Smooth muscle cell (in vitro differentiated cells): ENCODE measurements at regions not wholly inside any gene's neighbourhood (a gene's known extent, or its start where the extent isn't known, plus 50 kb on each side); places are given as distances from the start of the nearest gene placed in this dataset.

Experiments
- DNase-seq: peaks from one replicate; lab custom pipeline; 2025; ENCODE audit not compliant: unreplicated experiment; lab: John Stamatoyannopoulos, UW
- H2AFZ ChIP-seq: fragments of 200-600 bp; sonication (generic); 2 replicates; pipeline ENCODE4 v1.6.0; 2016; ENCODE audit warnings: antibody characterized with exemption, low read depth, mild to moderate bottlenecking
- H3F3A ChIP-seq: fragments of 200-600 bp; sonication (generic); 2 replicates; pipeline ENCODE4 v1.6.0; 2017; ENCODE audit warnings: antibody characterized with exemption, low read depth
- H3K27ac ChIP-seq: fragments of 200-600 bp; sonication (generic); 2 replicates; pipeline ENCODE4 v1.5.1; 2016; ENCODE audit warnings: low read depth, mild to moderate bottlenecking
- H3K27me3 ChIP-seq: fragments of 200-600 bp; sonication (generic); 2 replicates; pipeline ENCODE4 v1.6.1; 2016; ENCODE audit warnings: low read depth, mild to moderate bottlenecking
- H3K36me3 ChIP-seq: fragments of 200-600 bp; sonication (generic); 2 replicates; pipeline ENCODE4 v1.5.1; 2016; ENCODE audit warnings: low read depth
- H3K4me1 ChIP-seq: fragments of 200-600 bp; sonication (generic); 2 replicates; pipeline ENCODE4 v1.5.1; 2016; ENCODE audit warnings: low read depth
- H3K4me2 ChIP-seq: fragments of 200-600 bp; sonication (generic); 2 replicates; pipeline ENCODE4 v1.6.0; 2016; ENCODE audit warnings: mild to moderate bottlenecking
- H3K4me3 ChIP-seq: fragments of 200-600 bp; sonication (generic); 2 replicates; pipeline ENCODE4 v1.5.1; 2016; ENCODE audit warnings: mild to moderate bottlenecking
- H3K79me2 ChIP-seq: fragments of 200-600 bp; sonication (generic); 2 replicates; pipeline ENCODE4 v1.6.0; 2016; ENCODE audit warnings: low read depth, mild to moderate bottlenecking
- H3K9ac ChIP-seq: fragments of 200-600 bp; sonication (generic); 2 replicates; pipeline ENCODE4 v1.6.0; 2016; ENCODE audit warnings: low read depth
- H3K9me3 ChIP-seq: fragments of 200-600 bp; sonication (generic); replicated peaks from 2 replicates; pipeline ENCODE4 v1.5.1; 2016; ENCODE audit warnings: low read depth
- H4K20me1 ChIP-seq: fragments of 200-600 bp; sonication (generic); 2 replicates; pipeline ENCODE4 v1.6.0; 2016; ENCODE audit warnings: low read depth
- WGBS: methylation state at CpG from one replicate; pipeline ENCODE4 v1.1.7; 2016; ENCODE audit warnings: low lambda C conversion rate; 5-methylcytosine and 5-hydroxymethylcytosine counted together
- TF ChIP-seq, protein P1 (sequence below): fragments of 200-600 bp; sonication (generic); IDR thresholded peaks from 2 replicates; pipeline ENCODE4 v1.5.1; 2017; ENCODE audit warnings: borderline replicate concordance, mild to moderate bottlenecking, antibody characterized with exemption; ENCODE audit not compliant: insufficient read depth, poor library complexity, severe bottlenecking

- H3K27me3 ChIP-seq: no peaks in the 10 kb centered on the region
- H3F3A ChIP-seq: peaks cover 5% of the 10 kb centered on the region
- H3K4me1 ChIP-seq: peaks cover 7% of the 10 kb centered on the region
- no peaks in the 10 kb centered on the region for H3K36me3 ChIP-seq
- no peaks in the 10 kb centered on the region for H3K79me2 ChIP-seq
- H2AFZ ChIP-seq: no peak overlapping the region
- H3K4me3 ChIP-seq: no peak overlapping the region
- TF ChIP-seq, protein P1, sequence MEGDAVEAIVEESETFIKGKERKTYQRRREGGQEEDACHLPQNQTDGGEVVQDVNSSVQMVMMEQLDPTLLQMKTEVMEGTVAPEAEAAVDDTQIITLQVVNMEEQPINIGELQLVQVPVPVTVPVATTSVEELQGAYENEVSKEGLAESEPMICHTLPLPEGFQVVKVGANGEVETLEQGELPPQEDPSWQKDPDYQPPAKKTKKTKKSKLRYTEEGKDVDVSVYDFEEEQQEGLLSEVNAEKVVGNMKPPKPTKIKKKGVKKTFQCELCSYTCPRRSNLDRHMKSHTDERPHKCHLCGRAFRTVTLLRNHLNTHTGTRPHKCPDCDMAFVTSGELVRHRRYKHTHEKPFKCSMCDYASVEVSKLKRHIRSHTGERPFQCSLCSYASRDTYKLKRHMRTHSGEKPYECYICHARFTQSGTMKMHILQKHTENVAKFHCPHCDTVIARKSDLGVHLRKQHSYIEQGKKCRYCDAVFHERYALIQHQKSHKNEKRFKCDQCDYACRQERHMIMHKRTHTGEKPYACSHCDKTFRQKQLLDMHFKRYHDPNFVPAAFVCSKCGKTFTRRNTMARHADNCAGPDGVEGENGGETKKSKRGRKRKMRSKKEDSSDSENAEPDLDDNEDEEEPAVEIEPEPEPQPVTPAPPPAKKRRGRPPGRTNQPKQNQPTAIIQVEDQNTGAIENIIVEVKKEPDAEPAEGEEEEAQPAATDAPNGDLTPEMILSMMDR: no peak
- WGBS: 88% methylated on average over 1 of the region's 1 CpG
- no peaks in the 10 kb centered on the region for H3K9me3 ChIP-seq
- H4K20me1 ChIP-seq: no peaks in the 10 kb centered on the region
- no peak overlapping the region for H3K9ac ChIP-seq
- H3K27ac ChIP-seq: no peak overlapping the region
- no peak overlapping the region for H3K4me2 ChIP-seq
- DNase-seq: no peak
Observed at GRCh38 chr1:56084246-56084645, 495.1 kb downstream of the PLPP3 start.

GRCh38 chr1:56081736-56082135 is 497.6 kb downstream of the PLPP3 start:
- TF ChIP-seq, protein P1: no peak
- DNase-seq: no peak
- no peaks in the 10 kb centered on the region for H3K79me2 ChIP-seq
- 84% methylated on average over 2 of the region's 2 CpGs for WGBS
- no peak overlapping the region for H3K4me3 ChIP-seq
- H3K4me2 ChIP-seq: peak overlapping the region; percentile 48
- no peaks in the 10 kb centered on the region for H3K36me3 ChIP-seq
- H3K9me3 ChIP-seq: no peaks in the 10 kb centered on the region
- no peaks in the 10 kb centered on the region for H3K27me3 ChIP-seq
- H3K27ac ChIP-seq: no peak overlapping the region
- H3K4me1 ChIP-seq: peaks cover 7% of the 10 kb centered on the region
- H4K20me1 ChIP-seq: no peaks in the 10 kb centered on the region
- H3K9ac ChIP-seq: no peak overlapping the region
- H3F3A ChIP-seq: peaks cover 5% of the 10 kb centered on the region
- no peak overlapping the region for H2AFZ ChIP-seq

DNA sequence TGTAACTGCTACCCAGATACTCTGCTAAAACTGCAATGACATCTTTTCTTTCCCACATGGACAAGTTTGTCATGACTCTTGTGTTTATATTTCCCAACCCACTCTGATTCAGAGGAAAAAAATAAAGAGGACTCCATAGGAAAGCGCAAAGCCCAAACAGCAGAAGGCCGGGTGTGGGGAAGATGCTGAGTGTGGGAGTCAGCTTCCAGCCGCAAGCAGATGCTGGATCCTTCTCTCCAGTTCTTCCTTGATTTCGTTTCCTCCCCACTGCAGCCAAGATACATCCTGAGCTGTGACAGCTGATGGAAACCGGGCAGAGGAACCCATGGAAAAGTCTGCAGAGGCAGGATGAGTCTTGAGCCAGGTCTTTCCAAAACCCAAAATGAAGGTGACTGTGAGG is 498.2 kb downstream of the PLPP3 start:
- no peaks in the 10 kb centered on the region for H3K27me3 ChIP-seq
- peaks cover 7% of the 10 kb centered on the region for H3K4me1 ChIP-seq
- H3K36me3 ChIP-seq: no peaks in the 10 kb centered on the region
- TF ChIP-seq, protein P1: no peak
- no peaks in the 10 kb centered on the region for H3K9me3 ChIP-seq
- peak overlapping the region; percentile 71 for H3K27ac ChIP-seq
- H3F3A ChIP-seq: peaks cover 5% of the 10 kb centered on the region
- no peaks in the 10 kb centered on the region for H4K20me1 ChIP-seq
- DNase-seq: no peak
- WGBS: 39% methylated on average over 5 of the region's 5 CpGs
- H3K4me2 ChIP-seq: peak overlapping the region; percentile 48
- H2AFZ ChIP-seq: peak overlapping the region; percentile 4
- H3K79me2 ChIP-seq: no peaks in the 10 kb centered on the region
- H3K4me3 ChIP-seq: no peak overlapping the region
- no peak overlapping the region for H3K9ac ChIP-seq

- TF ChIP-seq, protein P1: no peak
- no peaks in the 10 kb centered on the region for H4K20me1 ChIP-seq
- peak overlapping the region; percentile 71 for H3K27ac ChIP-seq
- no peak overlapping the region for H3K4me3 ChIP-seq
- H3F3A ChIP-seq: peaks cover 5% of the 10 kb centered on the region
- no peak overlapping the region for H3K9ac ChIP-seq
- H3K4me1 ChIP-seq: peaks cover 7% of the 10 kb centered on the region
- WGBS: 35% methylated on average over 5 of the region's 5 CpGs
- no peaks in the 10 kb centered on the region for H3K27me3 ChIP-seq
- H3K9me3 ChIP-seq: no peaks in the 10 kb centered on the region
- no peak for DNase-seq
- no peaks in the 10 kb centered on the region for H3K36me3 ChIP-seq
- no peaks in the 10 kb centered on the region for H3K79me2 ChIP-seq
- no peak overlapping the region for H2AFZ ChIP-seq
- peak overlapping the region; percentile 48 for H3K4me2 ChIP-seq
Observed at GRCh38 chr1:56080123-56080522, 499.2 kb downstream of the PLPP3 start.
